ENCODE measurements at regions not wholly inside any gene's neighbourhood (a gene's known extent, or its start where the extent isn't known, plus 50 kb on each side); places are given as distances from the start of the nearest gene placed in this dataset.

- H3K27me3 ChIP-seq (ENCODE audit: control insufficient read depth in 1 of 2, insufficient read depth in 2 of 2, low read length in 2 of 2) = no peaks in the 10 kb centered on the region
- intact Hi-C loops (cut with micrococcal nuclease; ENCODE audit: unreplicated experiment) (no loop called here), in situ Hi-C loops (cut with HindIII; ENCODE audit: extremely low pct_ligation_motif_present, low pct_unique_long_range_greater_than_20kb) (no loop called here)
- H3K36me3 ChIP-seq (replicated peaks in 1 of 2; ENCODE audit: control insufficient read depth in 1 of 2, insufficient read depth in 2 of 2, low read length in 2 of 2) = no peaks in the 10 kb centered on the region
- POLR2A ChIA-PET = no interaction called here
- no peak for ATAC-seq
- no peak overlapping the region for H3K9ac ChIP-seq (ENCODE audit: insufficient read depth, low read depth, low read length)
- no peak overlapping the region for H3K4me3 ChIP-seq (replicated peaks in 1 of 3; ENCODE audit: insufficient read depth in 1 of 3, low read depth in 2 of 3, low read length in 3 of 3)
- H3K4me1 ChIP-seq (ENCODE audit: insufficient read depth, low read length) = no peaks in the 10 kb centered on the region
- FAIRE-seq = no peak
- no TSS peak for BruUV-seq (replicated peaks)
- peaks cover 13% of the 10 kb centered on the region for H3K9me3 ChIP-seq (ENCODE audit: low read length)
- H3K4me2 ChIP-seq (ENCODE audit: low read depth, low read length) = no peak overlapping the region
- 50% methylated on average over 7 of the region's 7 CpGs for WGBS (ENCODE audit: low lambda C conversion rate)
- no peak overlapping the region for H2AFZ ChIP-seq (ENCODE audit: low read length)
- no peak for DNase-seq (ENCODE audit: low spot score)
- H4K20me1 ChIP-seq (ENCODE audit: insufficient read depth, low read length) = no peaks in the 10 kb centered on the region
- CTCF ChIA-PET (ENCODE audit: low intra/inter-chr PET ratio, low total read pairs) = no interaction called here
- no peak overlapping the region for H3K27ac ChIP-seq (ENCODE audit: extremely low read length, insufficient read depth, low read length)
- H3K79me2 ChIP-seq (ENCODE audit: insufficient read depth, low read length) = no peaks in the 10 kb centered on the region
- TF ChIP-seq NFYC (CRISPR knock-in tag; IDR thresholded peaks at IDR 0.05) (no peak), SNRNP70 (IDR thresholded peaks at IDR 0.05; ENCODE audit: low read depth, low read length) (no peak), STAT6 (CRISPR knock-in tag; IDR thresholded peaks at IDR 0.05; ENCODE audit: borderline replicate concordance) (no peak), POLR2AphosphoS2 (IDR thresholded peaks at IDR 0.05; ENCODE audit: low read depth, low read length) (no peak), ZNF704 (CRISPR knock-in tag; IDR thresholded peaks at IDR 0.05; ENCODE audit: borderline replicate concordance) (no peak), BORCS8-MEF2B (CRISPR knock-in tag; IDR thresholded peaks at IDR 0.05) (no peak), ZNF180 (CRISPR knock-in tag; IDR thresholded peaks at IDR 0.05; ENCODE audit: borderline replicate concordance, low read depth) (no peak), ATAD3A (CRISPR knock-in tag; IDR thresholded peaks at IDR 0.05) (no peak), PHF8 (CRISPR knock-in tag; IDR thresholded peaks at IDR 0.05) (no peak), ZSCAN12 (CRISPR knock-in tag; IDR thresholded peaks at IDR 0.05) (no peak), SKIL (CRISPR knock-in tag; IDR thresholded peaks at IDR 0.05; ENCODE audit: borderline replicate concordance) (no peak), E2F1 (CRISPR knock-in tag; IDR thresholded peaks at IDR 0.05) (no peak), CTCF (CRISPR knock-in tag; IDR thresholded peaks at IDR 0.05) (no peak)
These were observed 78.4 kb upstream of the FBXL4 start for GRCh38 chr6:99026135-99026534.
